Renal cortex interstitium (tissue), 11 donors: ENCODE measurements at regions not wholly inside any gene's neighbourhood (a gene's known extent, or its start where the extent isn't known, plus 50 kb on each side); places are given as distances from the start of the nearest gene placed in this dataset.

Source experiments
- DNase-seq, 11 donors: peaks; one replicate each; pipeline ENCODE4 v3.0.0-alpha.2; 2013; ENCODE audit warnings: low read depth in 9 of 11, low spot score in 4 of 11; ENCODE audit errors: extremely low read depth in 1 of 11

DNA sequence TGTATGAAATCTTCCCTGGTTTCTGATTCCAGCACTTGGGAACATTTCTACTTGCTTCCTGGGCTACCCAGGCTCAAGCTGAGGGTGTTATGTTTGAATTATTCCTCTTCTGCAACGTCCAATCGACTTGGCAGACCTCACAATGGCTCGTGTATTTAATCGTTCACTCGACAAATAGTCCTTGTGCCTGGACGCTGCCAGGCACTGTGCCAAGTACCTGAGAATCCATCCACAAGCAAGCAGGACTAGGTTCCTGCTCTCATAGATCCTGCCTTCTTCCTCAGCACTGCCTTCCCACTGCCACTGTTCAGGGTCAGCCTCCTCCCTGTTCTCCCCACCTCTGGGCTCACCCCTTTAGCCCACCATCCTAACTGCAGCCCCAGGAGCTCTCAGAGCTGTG lies 113.3 kb downstream of the EFNB1 start:
- DNase-seq = no peak

DNA sequence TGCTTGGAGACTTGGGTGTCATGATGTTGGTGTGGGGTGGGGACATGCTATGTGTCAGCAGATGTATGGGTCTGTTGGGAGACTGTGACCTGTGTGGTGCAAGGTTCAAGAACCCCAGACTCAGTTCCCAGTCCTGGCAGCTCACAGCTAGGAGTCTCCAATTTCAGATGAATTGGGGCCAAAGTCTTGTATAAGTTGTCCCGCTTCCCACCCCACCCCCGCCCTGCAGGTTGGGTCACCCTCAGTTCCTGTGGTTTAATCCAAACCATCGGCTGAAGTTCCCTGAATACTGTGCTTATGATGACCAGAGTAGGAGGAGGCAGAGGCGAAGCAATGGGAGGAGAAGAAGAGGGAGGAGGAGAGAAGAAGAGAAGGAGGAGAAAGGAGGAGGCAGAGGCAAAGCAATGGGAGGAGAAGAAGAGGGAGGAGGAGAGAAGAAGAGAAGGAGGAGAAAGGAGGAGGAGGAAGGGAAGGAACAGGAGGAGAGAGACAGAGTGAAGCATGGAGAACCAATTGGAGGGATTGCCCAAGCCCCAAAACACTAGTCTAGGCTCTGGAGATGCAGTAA lies 112.6 kb downstream of the EFNB1 start:
- no peak for DNase-seq

DNA sequence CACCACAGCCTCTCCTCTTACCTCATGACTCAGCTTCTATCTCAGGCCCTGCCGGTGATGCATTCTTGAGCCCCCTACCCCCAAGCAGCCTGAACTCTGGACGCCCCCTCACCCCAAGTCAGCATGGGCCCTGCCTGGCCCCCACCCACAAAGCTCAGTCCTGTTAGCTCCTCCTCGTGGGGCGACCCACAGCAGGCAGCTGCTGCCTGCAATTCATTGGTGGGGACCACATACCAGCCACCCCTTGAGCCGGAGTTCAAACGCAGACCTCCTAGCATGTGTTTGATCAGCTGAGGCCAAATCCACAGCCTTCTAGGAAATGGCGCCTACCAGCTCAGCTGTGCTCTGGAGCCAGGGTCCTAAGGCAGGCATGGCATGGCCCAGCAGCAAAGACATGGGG lies 111.8 kb downstream of the EFNB1 start:
- no peak for DNase-seq

DNA sequence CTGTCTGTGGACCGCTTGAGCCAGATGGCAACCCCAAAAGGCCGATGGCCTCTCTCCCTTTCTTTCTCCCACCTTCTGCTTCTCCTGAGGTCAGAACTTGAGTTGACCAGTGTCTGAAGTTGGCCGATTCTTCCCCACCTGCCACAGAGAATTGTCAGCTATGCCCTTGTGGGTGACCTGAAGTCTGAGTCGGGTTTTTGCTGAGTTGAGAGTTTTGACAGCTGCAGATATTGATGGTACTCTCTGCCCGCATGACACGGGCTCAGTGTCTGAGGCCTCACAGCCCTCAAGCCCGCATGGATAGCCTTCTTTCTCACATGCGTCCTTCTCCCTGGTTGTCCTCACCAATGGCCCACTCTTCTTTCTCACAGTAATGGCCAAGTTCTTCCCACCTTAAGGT lies 111.0 kb downstream of the EFNB1 start:
- DNase-seq = no peak

DNA sequence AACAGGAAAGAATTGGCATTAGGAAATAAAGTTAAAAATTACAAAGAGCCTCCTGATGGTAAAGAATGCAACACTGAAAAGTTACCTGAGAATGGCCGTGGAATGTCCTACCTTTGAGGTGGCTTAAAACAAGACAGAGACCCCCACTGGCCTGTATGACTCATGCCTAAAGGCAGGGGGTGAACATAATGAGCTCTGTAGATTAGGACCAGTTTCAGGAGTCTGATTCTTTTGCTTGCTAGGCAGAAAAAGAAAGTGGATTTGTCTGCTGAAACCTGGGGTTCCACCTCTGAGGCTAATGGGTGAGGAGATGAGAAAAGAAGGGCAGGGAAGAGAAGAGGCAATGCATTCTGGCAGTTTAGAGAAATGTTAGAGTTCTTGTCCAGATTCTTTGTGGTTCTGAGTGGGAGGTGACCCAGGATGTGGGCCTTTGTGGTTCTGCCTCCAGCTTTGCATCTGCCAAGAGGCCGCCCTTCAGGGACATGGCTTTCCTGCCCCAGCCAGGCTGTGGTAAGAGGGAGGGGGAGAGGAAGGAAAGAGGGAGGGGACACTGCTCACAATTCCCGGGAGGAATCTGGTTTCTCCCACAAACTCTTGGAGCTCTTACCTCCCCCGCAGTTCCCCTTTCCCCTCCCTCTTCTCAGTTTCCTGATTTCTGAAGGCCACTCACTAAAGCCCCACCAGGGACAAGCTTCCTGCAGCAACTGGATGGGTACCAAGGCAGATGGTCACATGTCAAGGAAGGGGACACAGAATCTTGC lies 109.6 kb downstream of the EFNB1 start:
- DNase-seq = no peak

DNA sequence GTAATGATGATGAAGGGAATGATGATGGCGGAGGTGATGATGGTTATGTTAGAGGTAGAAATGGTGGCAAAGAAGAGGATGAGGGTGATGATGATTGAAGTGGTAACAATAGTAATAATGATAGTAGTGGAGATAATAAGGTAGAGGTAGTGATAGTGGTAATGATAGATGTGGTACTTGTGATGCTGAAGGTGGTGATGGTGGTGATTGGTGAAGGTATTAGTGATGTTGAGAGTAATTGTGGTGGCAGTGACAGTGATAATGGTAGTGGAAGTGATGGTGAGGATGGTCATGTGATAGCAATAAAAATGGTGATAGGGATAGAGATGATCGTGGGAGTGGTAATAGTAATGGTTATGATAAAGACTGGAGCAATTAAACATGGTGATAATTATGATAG lies 108.8 kb downstream of the EFNB1 start:
- no peak for DNase-seq

DNA sequence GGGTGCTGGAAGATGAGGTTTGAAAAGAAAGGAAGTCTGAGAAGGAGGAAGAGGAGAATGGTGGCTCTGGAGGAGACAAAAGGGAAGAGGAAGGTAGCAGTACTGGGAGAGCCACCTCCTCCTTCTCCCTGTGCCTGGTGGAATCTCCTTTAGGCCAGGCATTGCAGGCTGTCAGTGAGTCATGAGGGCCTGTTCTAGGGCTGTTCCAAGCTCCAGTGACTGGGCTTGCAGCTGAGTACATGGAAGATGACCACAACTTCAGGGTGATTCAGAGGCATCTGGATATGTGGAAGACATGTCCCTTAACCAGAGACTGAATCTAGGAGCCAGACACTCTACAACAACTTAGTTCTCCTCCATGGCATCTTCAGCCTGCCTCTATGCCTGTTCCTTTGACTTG lies 107.8 kb downstream of the EFNB1 start:
- no peak for DNase-seq

DNA sequence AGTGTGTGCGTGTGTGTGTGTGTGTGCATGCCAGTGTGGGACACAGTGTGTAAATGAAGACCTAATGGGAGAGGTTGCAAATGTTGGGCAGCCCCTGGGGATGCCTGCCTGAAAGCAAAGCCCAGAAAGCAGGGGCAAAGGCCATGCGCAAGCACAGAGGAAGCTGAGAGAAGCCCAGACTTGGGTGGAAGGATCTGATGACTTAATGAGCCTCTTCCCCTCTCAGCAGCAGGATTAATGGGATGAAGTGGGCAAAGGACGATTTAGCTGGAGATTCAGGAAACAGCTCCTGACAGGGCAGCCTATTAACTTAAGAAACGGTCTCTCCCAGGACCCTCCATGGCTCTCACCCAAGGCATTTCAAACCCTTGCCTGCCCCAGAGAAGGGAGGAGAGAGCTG lies 107.3 kb downstream of the EFNB1 start:
- DNase-seq = no peak

DNA sequence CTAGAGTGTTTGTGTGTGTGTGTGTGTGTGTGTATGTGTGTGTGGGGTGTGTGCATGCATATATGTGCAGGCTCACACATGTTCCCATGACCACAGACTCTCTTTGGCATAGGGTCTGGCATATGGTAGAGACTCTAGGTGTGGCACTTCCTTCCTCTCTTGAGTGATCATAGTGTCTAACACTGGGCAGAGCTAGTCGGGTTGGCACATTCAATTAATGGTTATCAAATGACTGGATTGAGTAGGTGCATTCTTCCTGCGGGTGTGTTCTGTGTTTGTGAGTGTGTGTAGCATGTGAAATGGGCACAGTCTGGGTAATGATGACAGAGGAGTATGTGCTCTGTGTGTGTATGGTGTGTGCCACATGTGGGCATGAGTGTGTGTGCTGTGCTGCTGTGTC lies 106.5 kb downstream of the EFNB1 start:
- DNase-seq = no peak

DNA sequence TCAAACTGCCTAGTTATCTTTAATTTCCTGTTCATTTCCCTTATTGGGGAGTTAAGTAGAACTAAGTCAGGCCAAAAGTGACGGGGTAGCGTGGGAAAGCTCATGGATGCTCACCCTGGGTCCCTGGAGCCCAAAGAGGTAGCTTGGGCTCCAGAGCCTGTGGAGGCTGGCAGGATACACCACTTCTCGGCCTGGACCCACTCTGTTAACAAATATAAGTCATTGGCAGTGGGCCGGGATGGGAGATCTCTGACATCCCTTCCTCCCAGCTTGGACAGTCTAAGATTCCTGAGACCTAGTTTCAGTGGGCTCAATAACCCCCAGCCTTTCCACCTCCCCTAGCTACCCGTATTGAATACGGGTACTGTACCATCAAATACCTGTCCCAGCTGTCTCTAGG lies 106.1 kb downstream of the EFNB1 start:
- DNase-seq = no peak

DNA sequence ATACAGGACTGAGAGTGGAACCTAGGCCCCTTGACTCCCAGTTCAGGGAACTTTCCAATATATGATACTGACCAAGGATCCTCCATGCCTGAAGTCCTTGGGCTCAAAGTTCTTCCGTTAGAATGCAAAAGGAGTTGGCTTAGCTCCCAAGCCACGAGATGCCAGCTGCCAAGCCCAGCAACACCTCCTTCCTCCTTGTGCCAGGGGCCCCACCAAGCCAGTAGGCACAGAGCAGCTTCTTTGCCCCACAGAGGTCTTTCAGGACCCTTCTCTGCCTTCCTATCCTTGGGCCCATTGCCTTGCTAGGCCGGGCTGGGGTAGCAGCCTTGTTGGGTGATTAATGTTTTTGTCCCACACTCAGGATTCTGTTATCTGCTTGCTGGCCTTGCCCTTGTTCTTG lies 105.6 kb downstream of the EFNB1 start:
- no peak for DNase-seq

DNA sequence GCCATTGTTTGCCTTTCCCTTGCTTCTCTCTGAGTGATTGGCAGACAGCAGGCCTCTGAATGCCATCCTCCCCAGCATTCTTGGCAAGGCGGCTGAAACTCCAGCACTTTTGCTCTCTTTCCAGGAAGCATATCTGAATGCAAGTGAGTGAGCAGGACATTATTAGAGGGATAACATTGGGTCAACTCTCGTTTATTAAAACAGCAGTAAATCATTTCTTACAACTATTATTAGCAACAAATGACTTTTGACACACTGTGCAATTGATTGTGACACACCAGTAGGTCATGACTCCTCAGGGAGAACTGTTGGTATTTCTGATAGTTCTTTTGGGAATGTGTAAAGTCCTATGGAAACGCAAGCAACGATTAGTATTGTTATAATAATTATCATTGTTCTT lies 103.8 kb downstream of the EFNB1 start:
- no peak for DNase-seq

DNA sequence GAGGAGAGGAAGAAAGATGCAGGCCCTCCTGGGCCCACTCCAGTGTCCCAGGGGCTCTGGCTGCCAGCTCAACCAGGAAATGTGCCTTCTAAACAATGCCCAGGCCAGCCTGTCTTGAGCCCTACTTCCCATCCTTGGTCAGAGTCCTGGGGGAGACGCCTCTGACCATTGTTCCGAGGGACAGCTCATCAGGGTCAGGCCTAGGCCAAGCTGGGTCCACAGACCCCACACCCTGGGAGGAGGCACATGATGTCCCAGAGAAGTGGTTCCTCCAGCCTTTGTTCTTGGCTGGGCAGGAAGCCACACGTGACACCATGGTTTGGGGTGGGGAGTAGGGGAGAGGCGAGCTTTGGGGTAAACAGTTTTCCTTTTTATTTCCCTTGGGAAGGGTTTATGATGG lies 102.5 kb downstream of the EFNB1 start:
- DNase-seq = no peak

DNA sequence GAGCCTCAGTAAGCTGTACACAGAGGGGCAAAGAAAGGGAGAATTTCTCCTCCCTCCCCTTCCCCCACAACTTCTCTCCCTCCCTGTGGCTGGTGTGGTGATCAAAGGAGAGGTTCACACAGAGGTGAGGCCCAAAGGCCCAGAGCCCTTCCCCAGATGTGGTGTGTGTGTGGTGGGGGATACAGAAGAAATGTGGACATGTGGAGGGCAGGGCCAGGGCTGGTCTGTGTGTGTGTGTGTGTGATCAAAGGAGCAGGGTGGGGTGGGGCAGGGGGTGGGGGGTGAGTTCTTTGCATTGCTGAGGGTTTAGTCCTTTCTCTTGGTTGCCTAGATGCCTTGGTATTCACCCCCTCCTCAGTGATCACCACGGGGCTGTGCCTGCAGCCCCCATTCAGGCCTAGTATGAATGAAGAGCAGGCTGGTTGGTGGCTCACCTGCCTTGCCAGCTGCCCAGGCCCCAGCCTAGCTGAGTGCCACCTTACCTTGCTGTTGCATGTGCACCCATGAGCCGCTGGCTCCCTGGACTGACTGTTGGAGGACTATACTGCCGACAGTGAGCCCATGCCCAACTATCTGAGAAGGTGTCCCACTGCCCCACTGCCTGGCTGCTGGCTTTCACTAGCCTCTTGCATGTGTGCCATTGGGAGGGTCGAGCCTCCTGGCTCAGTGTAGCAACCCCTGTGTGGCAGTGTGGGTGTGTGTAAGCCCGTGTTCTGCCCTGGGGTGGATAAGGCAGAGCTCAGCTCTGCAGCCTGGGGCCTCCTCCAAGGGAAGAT lies 101.9 kb downstream of the EFNB1 start:
- no peak for DNase-seq

DNA sequence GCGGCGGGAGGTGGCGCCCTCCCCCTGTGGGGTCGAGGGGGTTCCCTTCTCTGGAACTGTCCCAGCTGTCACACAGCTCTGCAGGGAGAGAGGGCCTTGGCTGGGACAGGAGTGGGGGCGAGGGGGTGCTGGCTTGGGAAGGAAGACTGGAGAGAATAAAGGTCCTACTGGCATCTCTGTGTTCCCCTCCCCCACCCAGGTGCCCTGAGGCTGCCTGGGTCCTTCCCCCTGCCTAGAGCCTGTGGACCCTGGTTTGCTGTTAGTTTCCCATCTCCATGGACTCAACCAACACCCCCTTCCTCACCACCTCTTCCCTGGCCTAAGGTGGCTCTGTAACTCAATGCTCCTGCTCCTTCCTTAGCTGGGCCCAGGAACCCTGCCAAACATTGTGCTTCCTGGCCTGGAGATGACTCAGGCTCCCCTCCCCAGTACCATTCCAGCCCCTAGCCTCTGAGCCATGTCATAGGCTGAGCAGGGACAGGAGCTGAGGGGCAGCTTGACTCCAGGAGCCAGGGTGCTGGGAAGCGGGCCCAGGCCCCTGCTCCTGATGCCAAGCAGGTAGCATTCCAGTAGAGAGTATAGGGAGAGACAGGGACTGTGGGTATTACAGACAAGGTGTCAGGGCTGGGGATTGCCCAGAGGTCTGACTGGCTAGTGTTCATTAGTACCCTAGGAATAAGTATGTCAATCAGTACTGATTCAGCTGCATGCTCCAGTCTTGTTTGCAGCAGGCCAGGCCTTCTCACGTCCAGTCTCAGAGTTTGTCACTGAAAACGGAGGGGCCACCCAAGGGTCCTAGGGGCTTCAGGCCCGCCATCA lies 100.7 kb downstream of the EFNB1 start:
- DNase-seq = no peak

DNA sequence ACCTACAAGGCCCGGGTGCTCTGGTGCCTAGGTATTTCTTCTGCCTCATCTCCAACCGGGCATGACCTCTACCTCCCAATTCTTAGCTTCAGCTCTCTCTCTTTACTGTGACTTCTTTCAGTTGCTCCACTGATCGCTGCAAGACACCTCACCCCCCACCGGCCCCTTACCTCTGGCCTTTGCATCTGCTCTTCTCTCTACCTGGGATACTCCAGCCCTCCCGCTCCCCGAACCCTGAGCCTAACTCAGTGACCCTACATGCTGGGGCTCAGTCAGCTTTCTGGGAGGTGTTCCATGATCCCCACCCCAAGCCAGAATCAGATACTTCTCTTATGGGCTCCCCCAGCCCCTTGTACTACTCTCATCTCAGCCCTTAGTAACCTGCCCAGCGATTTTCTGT lies 99.6 kb downstream of the EFNB1 start:
- no peak for DNase-seq

DNA sequence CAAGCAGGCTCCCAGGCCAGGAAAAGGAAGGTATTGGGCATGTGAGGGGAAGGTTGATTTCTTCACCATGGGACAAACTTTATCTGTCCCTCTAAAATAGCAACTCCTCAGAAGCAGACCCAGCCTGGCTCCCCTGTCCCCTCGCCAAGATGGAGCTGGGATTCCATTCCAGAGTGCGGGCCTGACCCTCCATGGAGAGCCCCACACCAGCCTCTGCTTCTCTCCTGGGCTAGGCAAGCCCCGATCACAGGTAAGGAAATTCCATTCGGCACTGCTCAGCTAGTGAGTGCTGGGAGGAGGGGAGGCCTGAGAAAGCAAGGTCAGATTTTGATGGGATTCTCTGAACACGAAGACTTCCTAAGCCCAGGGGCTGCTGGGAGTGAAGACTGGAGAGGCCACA lies 98.4 kb downstream of the EFNB1 start:
- DNase-seq = no peak

DNA sequence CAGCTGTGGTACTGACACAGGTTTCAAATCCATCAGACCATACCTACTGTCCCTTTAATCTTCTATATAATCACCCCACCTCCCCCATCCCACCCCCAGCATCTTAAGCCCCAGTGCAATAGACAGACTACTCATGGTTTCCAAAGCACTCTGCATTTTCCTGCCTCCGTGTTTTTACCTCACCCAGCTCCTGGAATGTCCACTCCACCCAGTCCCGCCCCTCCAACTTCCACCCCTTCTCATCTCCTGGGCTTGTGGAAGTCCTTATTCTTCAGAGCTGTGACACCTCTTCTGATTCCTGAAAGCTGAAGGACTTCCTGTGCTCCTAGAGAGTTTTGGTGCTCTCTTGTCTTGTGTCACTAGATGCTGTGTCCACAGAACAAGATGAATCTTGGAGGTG lies 94.3 kb downstream of the EFNB1 start:
- DNase-seq = no peak

DNA sequence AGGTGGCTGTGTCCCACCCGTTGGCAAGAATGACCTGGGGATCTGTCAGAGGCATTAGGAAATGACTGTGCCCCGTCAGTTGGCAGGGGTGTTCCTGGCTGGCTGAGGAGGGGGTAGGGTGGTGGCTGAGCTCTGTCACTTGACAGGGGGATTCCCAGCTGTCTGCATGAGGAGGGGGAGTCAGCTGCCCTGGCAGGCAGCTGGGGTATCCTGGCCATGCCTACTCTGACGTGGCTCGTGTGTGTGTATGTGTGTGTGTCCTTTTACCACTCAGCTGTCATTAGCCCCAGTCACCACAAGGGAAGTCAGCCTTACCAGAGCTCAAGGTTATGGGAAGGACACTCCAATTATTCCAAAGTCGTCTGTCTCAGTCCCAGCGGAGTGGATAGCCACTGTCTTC lies 93.2 kb downstream of the EFNB1 start:
- DNase-seq = no peak

DNA sequence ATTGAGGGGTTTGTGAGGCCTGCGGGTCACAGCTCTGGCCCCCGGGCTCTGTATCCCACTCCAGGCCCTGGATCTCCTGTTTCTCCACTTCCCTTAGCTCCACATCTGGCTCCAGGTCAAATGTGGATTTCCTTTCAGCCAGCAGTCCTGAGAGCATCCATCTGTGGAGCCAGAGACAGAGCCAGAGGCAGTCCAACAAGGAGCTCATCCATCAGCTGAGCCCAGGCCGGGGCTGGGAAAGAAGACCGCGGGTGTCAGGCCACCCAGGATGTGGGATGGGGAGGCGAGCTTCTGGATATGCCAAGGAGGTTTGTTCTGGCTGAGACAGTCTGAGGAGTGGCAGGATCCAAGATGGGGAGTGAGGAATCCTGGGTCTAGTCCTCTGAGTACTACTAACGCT lies 91.7 kb downstream of the EFNB1 start:
- no peak for DNase-seq
